ENCODE measurements at regions not wholly inside any gene's neighbourhood (a gene's known extent, or its start where the extent isn't known, plus 50 kb on each side); places are given as distances from the start of the nearest gene placed in this dataset.
"Not testable (repeated sequence)": the region's sequence is repeated elsewhere in the genome, so short reads cannot be mapped to it uniquely, and the experiment has no call there.

- FAIRE-seq: not testable (repeated sequence)
These were observed 553.1 kb downstream of the TTLL7 start for GRCh38 chr1:83445873-83446272.

- FAIRE-seq: not testable (repeated sequence)
These were observed 556.5 kb downstream of the TTLL7 start for GRCh38 chr1:83442412-83442811.

- not testable (repeated sequence) for FAIRE-seq
These were observed 558.3 kb downstream of the TTLL7 start for GRCh38 chr1:83440586-83440985.

- not testable (repeated sequence) for FAIRE-seq
These were observed 558.9 kb downstream of the TTLL7 start for GRCh38 chr1:83440021-83440420.

GRCh38 chr1:83438316-83438715 lies 560.6 kb downstream of the TTLL7 start:
- not testable (repeated sequence) for FAIRE-seq

GRCh38 chr1:83435336-83435735 lies 563.6 kb downstream of the TTLL7 start:
- FAIRE-seq: not testable (repeated sequence)

- not testable (repeated sequence) for FAIRE-seq
These were observed 571.4 kb downstream of the TTLL7 start for GRCh38 chr1:83427566-83427965.

- FAIRE-seq: not testable (repeated sequence)
These were observed 575.5 kb downstream of the TTLL7 start for GRCh38 chr1:83423382-83423781.

GRCh38 chr1:83418558-83418957 lies 580.4 kb downstream of the TTLL7 start:
- no peak for FAIRE-seq

GRCh38 chr1:83413839-83414107 lies 585.2 kb downstream of the TTLL7 start:
- FAIRE-seq: not testable (repeated sequence)

GRCh38 chr1:83410746-83411413 lies 588.1 kb downstream of the TTLL7 start:
- not testable (repeated sequence) for FAIRE-seq

- FAIRE-seq: not testable (repeated sequence)
These were observed 592.1 kb downstream of the TTLL7 start for GRCh38 chr1:83406693-83407371.

GRCh38 chr1:83405789-83406188 lies 593.1 kb downstream of the TTLL7 start:
- FAIRE-seq: not testable (repeated sequence)

GRCh38 chr1:83403500-83403899 lies 595.4 kb downstream of the TTLL7 start:
- not testable (repeated sequence) for FAIRE-seq

- not testable (repeated sequence) for FAIRE-seq
These were observed 597.8 kb downstream of the TTLL7 start for GRCh38 chr1:83401146-83401545.

- not testable (repeated sequence) for FAIRE-seq
These were observed 598.8 kb downstream of the TTLL7 start for GRCh38 chr1:83400173-83400572.

GRCh38 chr1:83398125-83398524 lies 600.8 kb downstream of the TTLL7 start:
- FAIRE-seq: not testable (repeated sequence)

- FAIRE-seq: not testable (repeated sequence)
These were observed 603.8 kb downstream of the TTLL7 start for GRCh38 chr1:83395130-83395529.

- not testable (repeated sequence) for FAIRE-seq
These were observed 612.0 kb downstream of the TTLL7 start for GRCh38 chr1:83386946-83387345.

GRCh38 chr1:83383107-83383506 lies 615.8 kb downstream of the TTLL7 start:
- not testable (repeated sequence) for FAIRE-seq

- not testable (repeated sequence) for FAIRE-seq
These were observed 625.9 kb downstream of the TTLL7 start for GRCh38 chr1:83373018-83373417.

- not testable (repeated sequence) for FAIRE-seq
These were observed 629.1 kb downstream of the TTLL7 start for GRCh38 chr1:83369853-83370252.

- not testable (repeated sequence) for FAIRE-seq
These were observed 633.6 kb downstream of the TTLL7 start for GRCh38 chr1:83365320-83365719.

- FAIRE-seq: not testable (repeated sequence)
These were observed 653.6 kb downstream of the TTLL7 start for GRCh38 chr1:83345375-83345774.
